GM23338 (cell line): ENCODE measurements at regions not wholly inside any gene's neighbourhood (a gene's known extent, or its start where the extent isn't known, plus 50 kb on each side); places are given as distances from the start of the nearest gene placed in this dataset.

Source experiments
- ATAC-seq: fragments of 200-7000 bp; cut with Tn5 transposase; 3 replicates; pipeline ENCODE4 v1.9.1; 2020
- DNase-seq: peaks from one replicate; pipeline ENCODE4 v3.0.0-alpha.2; 2015; ENCODE audit warnings: low spot score
- H2AFZ ChIP-seq: fragments of 200-600 bp; sonication (generic); 2 replicates; pipeline ENCODE4 v1.8.0; 2016; ENCODE audit warnings: antibody characterized with exemption, mild to moderate bottlenecking, moderate library complexity
- H3F3A ChIP-seq: fragments of 200-600 bp; sonication (generic); replicated peaks from 2 replicates; pipeline ENCODE4 v1.8.0; 2017; ENCODE audit warnings: antibody characterized with exemption, mixed run types, low read depth
- H3K27ac ChIP-seq: fragments of 200-600 bp; sonication (generic); 2 replicates; pipeline ENCODE4 v1.6.1; 2016; ENCODE audit warnings: low read depth
- H3K27me3 ChIP-seq: fragments of 200-600 bp; sonication (generic); 2 replicates; pipeline ENCODE4 v1.8.0; 2016; ENCODE audit warnings: mild to moderate bottlenecking, mixed run types, moderate library complexity; ENCODE audit not compliant: insufficient read depth
- H3K36me3 ChIP-seq: fragments of 200-600 bp; sonication (generic); 2 replicates; pipeline ENCODE4 v1.8.0; 2016; ENCODE audit warnings: mild to moderate bottlenecking; ENCODE audit not compliant: insufficient read depth
- H3K4me1 ChIP-seq: fragments of 200-600 bp; sonication (generic); 2 replicates; pipeline ENCODE4 v1.8.0; 2016; ENCODE audit warnings: mild to moderate bottlenecking, moderate library complexity; ENCODE audit not compliant: insufficient read depth
- H3K4me2 ChIP-seq: fragments of 200-600 bp; sonication (generic); 2 replicates; pipeline ENCODE4 v1.7.1; 2017; ENCODE audit warnings: mixed run types
- H3K4me3 ChIP-seq: fragments of 200-600 bp; sonication (generic); 2 replicates; pipeline ENCODE4 v1.6.1; 2016; ENCODE audit warnings: mixed run types
- H3K79me2 ChIP-seq: fragments of 200-600 bp; sonication (generic); replicated peaks from 2 replicates; pipeline ENCODE4 v1.8.0; 2017; ENCODE audit warnings: mild to moderate bottlenecking; ENCODE audit not compliant: insufficient read depth
- H3K9me2 ChIP-seq: fragments of 200-600 bp; sonication (generic); 2 replicates; pipeline ENCODE4 v1.8.0; 2017; ENCODE audit not compliant: insufficient read depth
- H4K20me1 ChIP-seq: fragments of 200-600 bp; sonication (generic); replicated peaks from 2 replicates; pipeline ENCODE4 v1.8.0; 2017; ENCODE audit warnings: mild to moderate bottlenecking; ENCODE audit not compliant: insufficient read depth
- H3K27ac Mint-ChIP-seq: 2 replicates; pipeline ENCODE4 v1.8.0; 2020; ENCODE audit warnings: inconsistent platforms, mild to moderate bottlenecking, moderate library complexity, mixed read lengths
- H3K27me3 Mint-ChIP-seq: 3 replicates; pipeline ENCODE4 v1.8.0; 2022; ENCODE audit warnings: low read depth, mild to moderate bottlenecking, moderate library complexity, mixed read lengths, inconsistent platforms; ENCODE audit not compliant: insufficient read depth, poor library complexity
- H3K36me3 Mint-ChIP-seq: 3 replicates; pipeline ENCODE4 v1.8.0; 2021; ENCODE audit warnings: low read depth, mild to moderate bottlenecking, inconsistent platforms, moderate library complexity, mixed read lengths
- H3K4me1 Mint-ChIP-seq: 3 replicates; pipeline ENCODE4 v1.8.0; 2020; ENCODE audit warnings: mild to moderate bottlenecking, inconsistent platforms, mixed read lengths
- H3K4me3 Mint-ChIP-seq: 3 replicates; pipeline ENCODE4 v1.8.0; 2021; ENCODE audit warnings: moderate library complexity, mild to moderate bottlenecking, inconsistent platforms, mixed read lengths
- H3K9me3 Mint-ChIP-seq: 3 replicates; pipeline ENCODE4 v1.8.0; 2020; ENCODE audit warnings: moderate library complexity, mild to moderate bottlenecking, inconsistent platforms, mixed read lengths
- CREB1 ChIP-seq: fragments of 250-450 bp; sonication (Bioruptor Pico); IDR thresholded peaks from 2 replicates; pipeline ENCODE4 v1.5.0; 2020; ENCODE audit warnings: low read depth, mild to moderate bottlenecking, moderate library complexity
- CTCF ChIP-seq, 2 experiments: fragments of 200-600 bp in 1 of 2; sonication (generic) in 1 of 2; conservative IDR thresholded peaks; 2 replicates each; pipeline versions ENCODE4 v1.5.1 to v1.6.1; 2016 to 2017; ENCODE audit warnings: antibody characterized with exemption in 2 of 2, low read depth in 2 of 2, mild to moderate bottlenecking in 2 of 2, moderate library complexity in 1 of 2
- ETS1 ChIP-seq: IDR thresholded peaks from 2 replicates; pipeline ENCODE4 v1.6.1; 2016; ENCODE audit warnings: antibody characterized with exemption
- EZH2phosphoT487 ChIP-seq: fragments of 200-600 bp; sonication (generic); IDR thresholded peaks from one replicate; pipeline ENCODE4 v1.8.1; 2018; ENCODE audit warnings: antibody characterized with exemption; ENCODE audit not compliant: unreplicated experiment
- JUNB ChIP-seq: IDR thresholded peaks from one replicate; pipeline ENCODE4 v1.6.1; 2016; ENCODE audit warnings: antibody characterized with exemption; ENCODE audit not compliant: unreplicated experiment
- REST ChIP-seq: IDR thresholded peaks from one replicate; pipeline ENCODE4 v1.6.1; 2018; ENCODE audit warnings: antibody characterized with exemption; ENCODE audit not compliant: unreplicated experiment
- STAT1 ChIP-seq: IDR thresholded peaks from one replicate; pipeline ENCODE4 v1.6.1; 2016; ENCODE audit warnings: antibody characterized with exemption; ENCODE audit not compliant: unreplicated experiment
- ZNF114 ChIP-seq: fragments of 250-450 bp; sonication (Bioruptor Pico); IDR thresholded peaks from 2 replicates; pipeline ENCODE4 v1.5.0; 2020; ENCODE audit warnings: mild to moderate bottlenecking, moderate library complexity
- ZNF331 ChIP-seq: fragments of 250-450 bp; sonication (Bioruptor Pico); IDR thresholded peaks from 2 replicates; pipeline ENCODE4 v1.5.0; 2020; ENCODE audit warnings: low read depth, mild to moderate bottlenecking, moderate library complexity

GRCh38 chr4:35526456-35526855 is 717.9 kb downstream of the ARAP2 start (continued):
- no peak for TF ChIP-seq ETS1
- TF ChIP-seq STAT1, result no peak
- TF ChIP-seq ZNF331 (CRISPR knock-in tag), result no peak
- TF ChIP-seq ZNF114 (CRISPR knock-in tag), result no peak
- TF ChIP-seq JUNB, result no peak
- TF ChIP-seq CTCF (conservative IDR thresholded peaks at IDR 0.05; ENCODE audit: low read depth in 2 of 2), result no peak
- no peak for TF ChIP-seq EZH2phosphoT487

- no peaks in the 10 kb centered on the region for H4K20me1 ChIP-seq
- no peak for TF ChIP-seq CTCF (conservative IDR thresholded peaks at IDR 0.05; ENCODE audit: low read depth in 2 of 2)
- TF ChIP-seq REST, result no peak
- no peak for TF ChIP-seq ETS1
- no peak for TF ChIP-seq CREB1 (CRISPR knock-in tag)
- TF ChIP-seq ZNF331 (CRISPR knock-in tag), result no peak
- no peak for TF ChIP-seq EZH2phosphoT487
Measured at GRCh38 chr4:35534962-35535361, 709.4 kb downstream of the ARAP2 start.

More at GRCh38 chr4:35534962-35535361, 709.4 kb downstream of the ARAP2 start:
- Histone ChIP-seq H3K36me3 (no peaks in the 10 kb centered on the region), H3K27me3 (no peaks in the 10 kb centered on the region), H3K9me2 (no peaks in the 10 kb centered on the region), H3K4me1 (no peaks in the 10 kb centered on the region), H3F3A (no peaks in the 10 kb centered on the region), H3K4me3 (no peak overlapping the region), H2AFZ (no peak overlapping the region), H3K79me2 (no peaks in the 10 kb centered on the region), H3K27ac (no peak overlapping the region), H3K4me2 (no peak overlapping the region)
- DNase-seq (no peak), ATAC-seq (no peak)
- peaks cover 3% of the 10 kb centered on the region; the same call in 1 of the 3 replicates for H3K36me3 Mint-ChIP-seq
- peaks cover 4% of the 10 kb centered on the region for H3K9me3 Mint-ChIP-seq
- H3K27me3 Mint-ChIP-seq, result no peaks in the 10 kb centered on the region
- no peaks in the 10 kb centered on the region for H3K4me1 Mint-ChIP-seq
- no peak overlapping the region for H3K4me3 Mint-ChIP-seq
- no peak overlapping the region for H3K27ac Mint-ChIP-seq
